H1 (cell line): ENCODE measurements at regions not wholly inside any gene's neighbourhood (a gene's known extent, or its start where the extent isn't known, plus 50 kb on each side); places are given as distances from the start of the nearest gene placed in this dataset.

Source experiments
- CTCF ChIA-PET: fragments of 300-600 bp; sonication (Branson Sonifier 250); formaldehyde crosslinking; loops from one replicate; lab custom pipeline; 2021; ENCODE audit not compliant: partially characterized antibody; lab: Charles Lee
- POLR2A ChIA-PET: fragments of 300-600 bp; sonication (Branson Sonifier 250); formaldehyde crosslinking; loops from one replicate; lab custom pipeline; 2021; ENCODE audit warnings: inconsistent platforms; ENCODE audit not compliant: partially characterized antibody; lab: Charles Lee
- DNase-seq, 2 experiments: peaks; one replicate each; pipeline versions ENCODE4 v3.0.0 to v3.0.0-alpha.2; 2010 to 2022; ENCODE audit warnings: low spot score in 2 of 2, low read depth in 1 of 2, mixed read lengths in 1 of 2
- FAIRE-seq: peaks from 2 replicates; lab custom pipeline; 2011; peaks lifted over from hg19 to GRCh38; lab: Jason Lieb, UNC
- H2AFZ ChIP-seq: 2 replicates; pipeline ENCODE4 v1.8.1; 2012; ENCODE audit warnings: low read length, inconsistent platforms
- H2AK5ac ChIP-seq: 2 replicates; pipeline ENCODE4 v1.6.1; 2013; ENCODE audit warnings: low read depth, low read length
- H2BK120ac ChIP-seq: replicated peaks from 2 replicates; pipeline ENCODE3; 2013; ENCODE audit warnings: low read depth, low read length, inconsistent platforms
- H2BK12ac ChIP-seq: 2 replicates; pipeline ENCODE4 v1.6.1; 2013; ENCODE audit warnings: low read depth, low read length
- H2BK15ac ChIP-seq: 2 replicates; pipeline ENCODE4 v1.6.1; 2013; ENCODE audit warnings: low read length
- H2BK20ac ChIP-seq: 2 replicates; pipeline ENCODE4 v1.6.1; 2013; ENCODE audit warnings: low read length
- H2BK5ac ChIP-seq: 2 replicates; pipeline ENCODE4 v1.6.1; 2013; ENCODE audit warnings: low read depth, low read length
- H3K14ac ChIP-seq: 2 replicates; pipeline ENCODE4 v1.6.1; 2013; ENCODE audit warnings: inconsistent platforms; ENCODE audit not compliant: insufficient read length
- H3K18ac ChIP-seq: 2 replicates; pipeline ENCODE4 v1.6.1; 2013; ENCODE audit warnings: low read length; ENCODE audit errors: extremely low read depth
- H3K23ac ChIP-seq: 2 replicates; pipeline ENCODE4 v1.6.1; 2013; ENCODE audit warnings: inconsistent platforms; ENCODE audit not compliant: insufficient read length
- H3K23me2 ChIP-seq: 2 replicates; pipeline ENCODE4 v1.6.1; 2013; ENCODE audit warnings: low read depth, low read length
- H3K27ac ChIP-seq: 2 replicates; pipeline ENCODE4 v1.6.1; 2011; ENCODE audit warnings: low read depth, low read length, inconsistent platforms
- H3K27me3 ChIP-seq, 4 experiments: replicated peaks in 1 of 4; 1 replicate in 1 of 4; 2 replicates in 3 of 4; pipeline versions ENCODE4 v1.6.1 to v1.8.1; 2011 to 2013; ENCODE audit warnings: low read length in 3 of 4, mild to moderate bottlenecking in 3 of 4, inconsistent platforms in 2 of 4, mixed read lengths in 2 of 4, moderate library complexity in 1 of 4; ENCODE audit not compliant: control insufficient read depth in 3 of 4, insufficient read depth in 3 of 4; ENCODE audit errors: extremely low read depth in 1 of 4
- H3K36me3 ChIP-seq, 4 experiments: 2 replicates each; pipeline versions ENCODE4 v1.6.1 to v1.8.1; 2011 to 2013; ENCODE audit warnings: mild to moderate bottlenecking in 4 of 4, low read length in 3 of 4, moderate library complexity in 2 of 4, control low read depth in 1 of 4, inconsistent platforms in 1 of 4; ENCODE audit not compliant: insufficient read depth in 4 of 4, control insufficient read depth in 2 of 4
- H3K4ac ChIP-seq: replicated peaks from 2 replicates; pipeline ENCODE3; 2013; ENCODE audit warnings: low read length, low read depth, mixed read lengths, inconsistent platforms; ENCODE audit not compliant: insufficient read length
- H3K4me1 ChIP-seq, 4 experiments: replicated peaks in 1 of 4; 1 replicate in 1 of 4; 2 replicates in 3 of 4; pipeline versions ENCODE4 v1.6.1 to v1.8.1; 2011 to 2013; ENCODE audit warnings: low read length in 3 of 4, inconsistent platforms in 2 of 4, mixed read lengths in 1 of 4; ENCODE audit not compliant: insufficient read depth in 4 of 4, control insufficient read depth in 3 of 4
- H3K4me2 ChIP-seq, 2 experiments: 2 replicates each; pipeline versions ENCODE4 v1.6.1 to v1.8.1; 2011 to 2013; ENCODE audit warnings: low read depth in 2 of 2, low read length in 2 of 2, control low read depth in 1 of 2, inconsistent platforms in 1 of 2, mild to moderate bottlenecking in 1 of 2; ENCODE audit not compliant: insufficient read depth in 1 of 2
- H3K4me3 ChIP-seq, 4 experiments: fragments of 200-600, 300-600 bp in 1 of 4; sonication (generic), shearing (Covaris generic), sonication (Bioruptor Twin) in 1 of 4; 2 replicates each; pipeline versions ENCODE4 v1.5.1 to v1.8.1; 2011 to 2016; ENCODE audit warnings: low read length in 4 of 4, low read depth in 3 of 4, control low read depth in 2 of 4, inconsistent platforms in 2 of 4, mild to moderate bottlenecking in 2 of 4, mixed read lengths in 1 of 4, moderate library complexity in 1 of 4; ENCODE audit not compliant: insufficient read depth in 2 of 4; ENCODE audit errors: extremely low read depth in 1 of 4
- H3K56ac ChIP-seq: replicated peaks from 2 replicates; pipeline ENCODE3; 2013; ENCODE audit warnings: low read depth, mild to moderate bottlenecking, mixed read lengths, low read length, inconsistent platforms; ENCODE audit not compliant: insufficient read length
- H3K79me1 ChIP-seq: 2 replicates; pipeline ENCODE4 v1.6.1; 2013; ENCODE audit warnings: low read depth, low read length, control low read depth
- H3K79me2 ChIP-seq, 2 experiments: 2 replicates each; pipeline versions ENCODE4 v1.6.1 to v1.8.1; 2012 to 2013; ENCODE audit warnings: low read length in 2 of 2, mild to moderate bottlenecking in 2 of 2, inconsistent platforms in 1 of 2; ENCODE audit not compliant: insufficient read depth in 2 of 2, control insufficient read depth in 1 of 2
- H3K9ac ChIP-seq, 4 experiments: replicated peaks in 1 of 4; 1 replicate in 1 of 4; 2 replicates in 3 of 4; pipeline versions ENCODE4 v1.6.1 to v1.8.1; 2011 to 2013; ENCODE audit warnings: low read depth in 3 of 4, low read length in 3 of 4, control low read depth in 2 of 4, mild to moderate bottlenecking in 2 of 4, moderate library complexity in 2 of 4, inconsistent platforms in 1 of 4; ENCODE audit errors: extremely low read depth in 1 of 4
- H3K9me3 ChIP-seq, 2 experiments: 2 replicates each; pipeline versions ENCODE4 v1.6.1 to v1.8.1; 2012 to 2013; ENCODE audit warnings: mild to moderate bottlenecking in 2 of 2, moderate library complexity in 2 of 2, control low read depth in 1 of 2, inconsistent platforms in 1 of 2, low read depth in 1 of 2, low read length in 1 of 2, mixed read lengths in 1 of 2; ENCODE audit not compliant: insufficient read depth in 2 of 2
- H4K20me1 ChIP-seq, 2 experiments: replicated peaks in 1 of 2; 2 replicates each; pipeline versions ENCODE3 to v1.8.1; 2011 to 2013; ENCODE audit warnings: inconsistent platforms in 2 of 2, low read length in 2 of 2, mild to moderate bottlenecking in 1 of 2; ENCODE audit not compliant: insufficient read depth in 2 of 2, control insufficient read depth in 1 of 2
- H4K5ac ChIP-seq: 2 replicates; pipeline ENCODE4 v1.6.1; 2013; ENCODE audit warnings: low read length, low read depth, mixed read lengths, inconsistent platforms; ENCODE audit not compliant: insufficient read length
- H4K8ac ChIP-seq: 2 replicates; pipeline ENCODE4 v1.8.0; 2013; ENCODE audit warnings: mild to moderate bottlenecking, moderate library complexity, low read length, inconsistent platforms; ENCODE audit not compliant: insufficient read depth; ENCODE audit errors: extremely low read depth
- H4K91ac ChIP-seq: replicated peaks from 2 replicates; pipeline ENCODE3; 2013; ENCODE audit warnings: low read length, mixed read lengths, inconsistent platforms; ENCODE audit not compliant: insufficient read length
- BCL11A ChIP-seq, 2 experiments: IDR thresholded peaks; one replicate each; pipeline ENCODE4 v1.6.1; 2011; ENCODE audit warnings: low read depth in 2 of 2, low read length in 2 of 2, mild to moderate bottlenecking in 2 of 2
- CBX8 ChIP-seq: fragments of 300-800, 300-1000 bp; sonication (generic); IDR thresholded peaks from 2 replicates; pipeline ENCODE4 v1.7.1; 2016; ENCODE audit warnings: low read depth, low read length, borderline replicate concordance
- CEBPB ChIP-seq: IDR thresholded peaks from 2 replicates; pipeline ENCODE4 v1.6.1; 2012; ENCODE audit warnings: low read depth, low read length
- CHD1 ChIP-seq: IDR thresholded peaks from 2 replicates; pipeline ENCODE4 v1.6.1; 2012; ENCODE audit warnings: low read depth, low read length, improper control_type of control experiment
- CHD2 ChIP-seq: IDR thresholded peaks from 2 replicates; pipeline ENCODE4 v1.6.1; 2012; ENCODE audit warnings: low read length, improper control_type of control experiment
- EP300 ChIP-seq, 2 experiments: IDR thresholded peaks; 1 replicate in 1 of 2; 2 replicates in 1 of 2; pipeline ENCODE4 v1.6.1; 2011 to 2012; ENCODE audit warnings: low read depth in 2 of 2, low read length in 2 of 2, mild to moderate bottlenecking in 2 of 2, borderline replicate concordance in 1 of 2, inconsistent platforms in 1 of 2, moderate library complexity in 1 of 2
- JUND ChIP-seq: IDR thresholded peaks from 2 replicates; pipeline ENCODE4 v1.6.1; 2011; ENCODE audit warnings: mild to moderate bottlenecking, improper control_type of control experiment, low read length
- MAFK ChIP-seq: IDR thresholded peaks from 2 replicates; pipeline ENCODE4 v1.6.1; 2012; ENCODE audit warnings: low read depth, mild to moderate bottlenecking, improper control_type of control experiment, low read length
- NRF1 ChIP-seq: IDR thresholded peaks from 2 replicates; pipeline ENCODE4 v1.6.1; 2011; ENCODE audit warnings: mild to moderate bottlenecking, low read depth, low read length, improper control_type of control experiment
- TCF12 ChIP-seq: IDR thresholded peaks from 2 replicates; pipeline ENCODE4 v1.6.1; 2011; ENCODE audit warnings: low read depth, mild to moderate bottlenecking, low read length
- USF2 ChIP-seq: IDR thresholded peaks from 2 replicates; pipeline ENCODE4 v1.6.1; 2011; ENCODE audit warnings: low read length, improper control_type of control experiment
- YY1 ChIP-seq: IDR thresholded peaks from 2 replicates; pipeline ENCODE4 v1.6.1; 2011; ENCODE audit warnings: low read depth, mild to moderate bottlenecking, low read length
- WGBS, 2 experiments: shearing (Covaris generic) in 1 of 2; methylation state at CpG; one replicate each; pipeline versions ENCODE4 v1.1.6 to v1.1.7; 2013 to 2015; ENCODE audit warnings: low lambda C conversion rate in 2 of 2, mixed read lengths in 2 of 2, inconsistent platforms in 1 of 2, low coverage in 1 of 2, missing lambda C conversion rate in 1 of 2; ENCODE audit not compliant: insufficient replicate concordance in 2 of 2, insufficient coverage in 1 of 2, insufficient read length in 1 of 2; ENCODE audit errors: extremely low coverage in 1 of 2, missing lambda C conversion rate in 1 of 2; 5-methylcytosine and 5-hydroxymethylcytosine counted together

- FAIRE-seq (no peak), DNase-seq (no peak)
- Histone ChIP-seq H2BK15ac (no peak overlapping the region), H3K4me2 (no peak overlapping the region), H3K14ac (no peak overlapping the region), H3K36me3 (no peaks in the 10 kb centered on the region), H3K18ac (no peak overlapping the region), H4K20me1 (no peaks in the 10 kb centered on the region), H3K4me3 (no peak overlapping the region), H2BK12ac (no peak overlapping the region), H2BK20ac (no peak overlapping the region), H2AFZ (no peak overlapping the region), H4K5ac (no peak overlapping the region), H4K8ac (no peak overlapping the region), H2AK5ac (no peak overlapping the region), H3K4ac (no peak overlapping the region), H3K9me3 (no peaks in the 10 kb centered on the region), H3K23ac (no peak overlapping the region), H3K23me2 (no peaks in the 10 kb centered on the region), H3K4me1 (peaks cover 0 to 5% (median 2%) of the 10 kb centered on the region in 4 experiments; a peak in 4 of 7 replicates), H3K27me3 (no peaks in the 10 kb centered on the region), H3K27ac (no peak overlapping the region), H3K79me2 (no peaks in the 10 kb centered on the region), H4K91ac (no peak overlapping the region), H3K79me1 (no peaks in the 10 kb centered on the region), H3K56ac (no peak overlapping the region), H2BK5ac (no peak overlapping the region), H3K9ac (no peak overlapping the region), H2BK120ac (no peak overlapping the region)
- 95% methylated on average over 4 of the region's 4 CpGs; no CpG with 5 or more reads in 1 of the 2 experiments for WGBS, 2 experiments
- CTCF ChIA-PET, result interaction anchor here (1.0 to 2.3 kb wide), 2 partner anchors 19 to 111 kb away, joined by 3 to 8 read pairs; no protein-coding TSS in a partner anchor
- POLR2A ChIA-PET, result no interaction called here
- TF ChIP-seq CEBPB (no peak), CHD2 (no peak), TCF12 (no peak), JUND (no peak), YY1 (no peak), USF2 (no peak), CBX8 (no peak), CHD1 (no peak), MAFK (no peak), EP300 (IDR thresholded peaks at IDR 0.05; ENCODE audit: borderline replicate concordance in 1 of 2, low read depth in 2 of 2, low read length in 2 of 2) (no peak), NRF1 (no peak), BCL11A (IDR thresholded peaks at IDR 0.05; ENCODE audit: low read depth in 2 of 2, low read length in 2 of 2) (no peak)
Measured at GRCh38 chr2:108073415-108074072, 87.2 kb downstream of the SLC5A7 start.
